ENCODE measurements at regions not wholly inside any gene's neighbourhood (a gene's known extent, or its start where the extent isn't known, plus 50 kb on each side); places are given as distances from the start of the nearest gene placed in this dataset.

DNA sequence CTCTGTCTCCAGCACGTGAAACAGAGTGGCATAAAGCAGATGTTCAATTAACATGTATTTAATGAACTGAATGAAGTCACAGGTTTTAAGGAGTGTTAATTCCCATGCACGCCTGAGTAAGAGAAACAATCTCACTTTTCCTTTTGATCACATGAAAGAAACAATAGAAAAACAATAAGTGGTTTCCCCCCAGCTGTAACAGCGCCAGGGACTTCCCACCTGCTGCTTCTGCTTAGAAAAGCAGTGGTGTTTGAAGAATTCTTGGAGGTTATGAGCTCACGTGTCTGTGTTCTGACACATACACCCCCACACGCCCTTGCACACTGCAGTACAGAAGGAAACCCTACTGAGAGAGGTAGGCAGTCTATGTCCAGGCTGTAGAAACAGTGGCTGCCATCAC is 51.3 kb upstream of the FRMD4A start (continued):
- TF ChIP-seq, protein P1, sequence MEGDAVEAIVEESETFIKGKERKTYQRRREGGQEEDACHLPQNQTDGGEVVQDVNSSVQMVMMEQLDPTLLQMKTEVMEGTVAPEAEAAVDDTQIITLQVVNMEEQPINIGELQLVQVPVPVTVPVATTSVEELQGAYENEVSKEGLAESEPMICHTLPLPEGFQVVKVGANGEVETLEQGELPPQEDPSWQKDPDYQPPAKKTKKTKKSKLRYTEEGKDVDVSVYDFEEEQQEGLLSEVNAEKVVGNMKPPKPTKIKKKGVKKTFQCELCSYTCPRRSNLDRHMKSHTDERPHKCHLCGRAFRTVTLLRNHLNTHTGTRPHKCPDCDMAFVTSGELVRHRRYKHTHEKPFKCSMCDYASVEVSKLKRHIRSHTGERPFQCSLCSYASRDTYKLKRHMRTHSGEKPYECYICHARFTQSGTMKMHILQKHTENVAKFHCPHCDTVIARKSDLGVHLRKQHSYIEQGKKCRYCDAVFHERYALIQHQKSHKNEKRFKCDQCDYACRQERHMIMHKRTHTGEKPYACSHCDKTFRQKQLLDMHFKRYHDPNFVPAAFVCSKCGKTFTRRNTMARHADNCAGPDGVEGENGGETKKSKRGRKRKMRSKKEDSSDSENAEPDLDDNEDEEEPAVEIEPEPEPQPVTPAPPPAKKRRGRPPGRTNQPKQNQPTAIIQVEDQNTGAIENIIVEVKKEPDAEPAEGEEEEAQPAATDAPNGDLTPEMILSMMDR (IDR thresholded peaks at IDR 0.05; ENCODE audit: control extremely low read depth in 1 of 3, insufficient read depth in 1 of 3, low read depth in 1 of 3, low read length in 3 of 3), result no peak
- TF ChIP-seq TAF7 (optimal IDR thresholded peaks at IDR 0.05; ENCODE audit: borderline replicate concordance, low read depth, low read length), result no peak
- TF ChIP-seq JUN (IDR thresholded peaks at IDR 0.05; ENCODE audit: low read depth, low read length), result no peak
- TF ChIP-seq SIX5 (IDR thresholded peaks at IDR 0.05; ENCODE audit: low read depth, low read length), result no peak
- no peak for TF ChIP-seq BCL11A (IDR thresholded peaks at IDR 0.05; ENCODE audit: low read depth in 2 of 2, low read length in 2 of 2)

Data from H1 (cell line).